ENCODE measurements at regions not wholly inside any gene's neighbourhood (a gene's known extent, or its start where the extent isn't known, plus 50 kb on each side); places are given as distances from the start of the nearest gene placed in this dataset.
"Not testable (repeated sequence)": the region's sequence is repeated elsewhere in the genome, so short reads cannot be mapped to it uniquely, and the experiment has no call there.

DNA sequence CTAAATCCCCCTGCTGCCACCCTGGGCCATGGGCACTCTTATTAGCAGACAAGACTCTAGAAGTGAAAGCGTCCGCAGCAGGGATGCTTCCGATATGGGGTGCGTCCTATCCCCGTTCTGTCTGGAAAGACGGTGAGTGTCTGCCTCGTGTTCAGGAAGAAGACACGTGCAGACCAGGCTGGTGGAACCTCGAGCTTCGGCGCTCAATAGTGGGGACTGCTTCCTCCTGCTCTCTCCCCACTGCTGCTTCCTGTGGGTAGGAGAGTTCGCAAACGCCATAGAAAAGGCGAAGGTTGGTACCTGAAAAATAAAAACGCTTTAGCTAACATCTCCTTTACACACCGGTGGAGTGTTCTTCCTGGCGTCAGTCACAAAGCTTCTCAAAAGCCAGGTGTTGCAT, 67.7 kb upstream of the LYZL2 start:
- not testable (repeated sequence) for DNase-seq (ENCODE audit: low spot score)

DNA sequence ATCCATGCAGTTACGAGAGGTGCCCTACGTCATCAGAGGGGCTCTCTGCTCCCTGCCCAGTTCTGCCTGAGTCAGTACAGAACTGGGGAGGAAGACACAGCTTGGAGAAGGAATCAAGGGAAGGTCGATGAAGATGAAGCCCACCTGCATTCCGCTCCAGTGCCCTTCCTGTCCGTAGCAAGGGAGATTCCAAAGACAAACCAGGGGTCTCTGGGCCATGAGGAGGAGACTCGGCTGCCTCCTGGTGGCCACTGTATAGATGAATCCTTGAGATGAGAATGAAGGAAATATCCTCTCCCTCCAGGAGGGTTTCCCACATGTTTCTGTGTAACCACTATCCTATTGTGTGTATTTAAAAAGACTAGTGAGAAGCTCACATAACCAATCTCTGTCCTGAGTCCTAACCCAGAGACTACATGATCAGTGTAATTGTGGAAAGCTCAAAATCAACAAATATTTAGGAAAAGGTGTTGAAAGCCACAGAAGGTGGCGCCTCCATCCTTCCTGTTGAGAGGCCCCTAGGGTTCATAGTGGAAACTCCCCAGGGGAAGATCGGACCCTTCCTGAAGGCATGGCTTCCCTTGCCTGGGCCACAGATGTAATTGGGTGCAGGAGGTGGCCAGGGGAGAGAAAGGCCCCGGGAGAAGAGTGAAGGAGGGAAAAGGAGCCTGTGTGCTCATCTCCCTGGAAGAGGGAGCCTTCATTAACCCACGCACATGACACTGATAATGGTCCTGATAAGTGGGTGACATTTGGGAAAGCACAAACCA, 67.0 kb upstream of the LYZL2 start:
- DNase-seq (ENCODE audit: low spot score) = not testable (repeated sequence)

DNA sequence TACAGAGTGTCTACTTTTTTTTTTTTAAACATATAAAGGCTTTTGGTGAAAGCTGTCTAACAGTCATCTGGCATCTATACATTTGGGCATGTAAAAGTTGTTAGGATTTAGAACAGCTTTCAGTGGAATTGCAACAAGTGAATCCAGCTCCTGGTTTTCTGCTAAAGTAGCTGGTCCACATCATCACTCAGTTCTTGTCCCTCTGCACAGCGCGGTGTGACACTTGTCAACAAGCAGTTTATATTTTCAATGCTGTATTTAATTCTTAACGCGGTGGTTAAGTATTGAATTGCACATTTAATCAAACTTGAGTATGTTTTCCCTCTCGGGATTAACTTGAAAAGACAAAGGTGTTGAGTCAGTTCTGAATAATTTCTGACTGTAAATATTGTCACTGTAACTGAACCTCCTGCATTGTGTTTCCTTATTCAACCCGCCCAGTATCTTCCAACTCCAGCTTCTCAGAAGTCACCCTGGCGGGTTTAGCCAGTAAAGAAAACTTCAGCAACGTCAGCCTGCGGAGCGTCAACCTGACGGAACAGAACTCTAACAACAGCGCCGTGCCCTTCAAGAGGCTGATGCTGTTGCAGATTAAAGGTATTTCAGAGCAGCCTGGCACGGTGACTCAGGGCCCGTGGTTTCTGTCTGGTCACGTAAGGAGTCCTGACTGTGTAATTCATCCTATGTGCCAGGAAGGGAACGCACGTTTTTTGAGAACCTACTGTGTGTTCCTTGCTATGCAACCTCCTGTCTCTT, 66.1 kb upstream of the LYZL2 start:
- not testable (repeated sequence) for DNase-seq (ENCODE audit: low spot score)

DNA sequence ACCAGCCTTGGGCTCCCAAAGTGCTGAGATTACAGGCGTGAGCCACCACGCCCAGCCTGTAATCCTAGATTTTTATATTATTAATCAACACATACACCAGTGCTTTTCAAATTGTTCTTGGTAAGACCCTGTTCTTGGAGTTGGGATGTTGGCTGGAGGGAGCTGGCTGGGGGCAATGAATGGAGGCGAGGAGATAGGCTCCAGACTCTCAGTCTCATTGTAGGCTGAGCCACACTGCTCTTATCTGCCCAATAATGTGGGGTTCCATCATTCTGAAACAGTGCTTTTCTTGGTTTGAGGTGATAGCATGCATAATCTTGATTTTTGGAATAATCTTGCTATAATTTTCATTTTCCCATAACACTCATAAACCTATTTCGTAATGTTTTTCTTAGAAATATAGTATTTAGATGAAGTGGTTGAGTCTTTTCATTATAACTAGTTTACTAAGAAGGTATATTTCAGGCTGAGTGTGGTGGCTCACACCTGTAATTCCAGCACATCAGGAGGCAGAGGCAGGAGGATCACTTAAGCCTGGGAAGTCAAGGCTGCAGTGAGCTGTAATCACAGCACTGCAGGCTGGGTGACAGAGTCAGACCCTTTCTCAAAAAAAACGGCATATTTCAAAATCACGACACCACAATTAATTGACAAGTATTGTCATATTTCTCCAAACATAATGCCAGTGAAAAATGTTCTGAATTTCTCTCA, 65.1 kb upstream of the LYZL2 start:
- no peak for DNase-seq (ENCODE audit: low spot score)

DNA sequence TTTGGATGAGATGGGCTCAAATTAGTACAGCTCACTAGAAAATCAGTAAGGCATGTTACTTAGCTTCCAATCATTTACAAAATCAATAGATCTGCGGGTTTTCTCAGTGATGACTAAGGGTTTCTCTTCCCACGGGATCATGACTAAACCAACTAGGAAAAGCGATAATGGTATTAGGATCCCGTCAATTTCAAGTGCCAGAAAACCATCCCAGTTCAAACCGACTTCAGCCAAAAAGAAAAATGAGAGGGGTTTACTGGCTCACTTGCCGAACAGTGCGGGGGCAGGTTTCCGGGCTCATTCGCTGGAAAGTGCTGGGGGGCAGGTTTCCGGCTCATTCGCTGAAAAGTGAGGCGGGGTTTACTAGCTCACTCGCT, 62.1 kb upstream of the LYZL2 start:
- DNase-seq (ENCODE audit: low spot score) = no peak

DNA sequence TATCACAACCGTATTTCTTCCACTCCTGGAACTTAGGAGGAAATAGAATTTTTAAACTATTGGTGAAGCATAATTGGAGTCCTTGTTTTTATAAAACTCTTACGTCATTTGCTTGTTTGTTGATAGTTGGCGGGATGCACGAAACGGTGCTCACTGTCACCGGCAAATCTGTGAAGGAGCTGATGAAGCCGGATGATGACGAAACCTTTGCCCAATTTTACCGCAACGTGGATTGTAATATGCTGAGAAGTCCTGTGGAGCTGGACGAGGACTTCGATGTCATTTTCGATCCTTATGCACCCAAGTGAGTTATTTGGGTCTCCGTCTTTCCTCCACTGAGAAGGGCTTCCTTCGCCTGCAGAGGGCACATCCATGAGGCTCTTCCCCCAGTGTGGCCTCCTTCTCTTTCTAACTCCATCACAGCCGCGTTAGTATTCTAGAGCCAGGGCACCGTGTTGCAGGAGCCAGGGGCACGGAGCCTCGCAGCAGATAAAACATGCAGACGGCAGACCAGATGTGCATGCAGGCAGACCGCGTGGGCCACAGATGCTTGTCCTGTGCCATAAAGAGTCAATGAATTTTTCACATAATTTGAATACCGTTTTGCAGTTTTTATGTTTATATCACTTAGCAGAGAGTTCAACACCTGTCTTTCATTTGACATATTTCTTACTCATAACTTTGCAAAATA, 61.5 kb upstream of the LYZL2 start:
- not testable (repeated sequence) for DNase-seq (ENCODE audit: low spot score)

DNA sequence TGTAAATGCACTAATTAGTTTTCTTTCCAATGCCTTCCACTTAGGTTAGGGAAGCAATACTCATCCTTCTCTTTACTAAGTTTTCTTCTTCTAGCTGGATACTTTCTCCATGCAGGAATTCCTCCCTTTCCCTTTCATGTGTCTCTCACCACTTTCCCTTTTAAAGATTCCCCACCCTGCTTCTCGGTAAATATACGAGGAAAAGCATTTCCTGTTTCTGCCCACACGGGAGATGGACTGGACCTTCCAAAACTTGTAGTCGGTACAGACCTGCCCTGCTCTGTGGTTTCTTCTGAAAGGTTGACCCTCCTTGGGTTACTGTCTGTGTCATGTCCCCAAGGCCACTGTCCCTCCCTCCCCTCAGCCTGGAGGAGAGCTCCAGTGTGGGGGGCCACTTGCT, 58.9 kb upstream of the LYZL2 start:
- DNase-seq (ENCODE audit: low spot score) = no peak

DNA sequence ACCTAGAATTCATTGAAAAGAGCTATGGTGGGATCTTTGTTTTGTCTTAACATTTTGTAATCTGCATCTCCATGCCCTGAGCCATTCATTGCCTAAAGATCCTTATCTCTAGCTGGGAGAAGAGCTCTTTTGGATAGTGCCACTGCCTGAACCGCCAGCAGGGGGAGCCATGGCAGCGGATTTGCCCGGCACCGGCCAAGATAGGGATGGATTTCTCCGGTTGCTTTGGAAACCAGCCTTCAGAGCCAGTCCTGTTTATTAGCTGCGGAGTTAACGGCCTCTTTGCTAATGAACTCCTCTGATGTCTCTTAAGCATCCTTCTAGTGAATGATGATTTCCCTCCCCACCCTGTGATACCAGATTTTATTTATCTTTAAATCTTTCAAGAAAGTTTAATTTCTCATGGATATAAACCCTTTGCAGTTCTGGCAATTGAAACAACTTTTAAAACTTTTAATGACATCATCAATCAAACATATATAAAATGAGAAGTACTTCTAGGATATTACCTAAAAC, 58.2 kb upstream of the LYZL2 start:
- peak; percentile 72 for DNase-seq (ENCODE audit: low spot score)

DNA sequence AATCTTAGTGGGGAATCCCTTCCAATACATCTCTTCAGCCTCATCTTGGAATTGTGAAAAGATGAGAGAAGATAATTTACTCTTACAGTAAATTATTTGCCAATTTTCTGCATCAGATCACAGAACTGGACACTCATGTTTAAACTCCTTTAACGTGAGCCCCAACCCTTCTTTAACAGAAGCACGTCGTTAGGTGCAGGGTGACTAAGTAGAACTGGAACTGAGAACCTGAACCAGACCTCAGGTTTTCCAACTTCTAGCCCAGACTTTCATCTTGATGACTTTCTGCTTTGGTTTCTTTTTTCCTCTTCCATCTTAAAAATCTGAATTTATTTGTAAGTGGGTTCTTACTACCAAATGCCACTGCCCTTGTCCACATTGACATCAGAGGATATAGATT, 57.2 kb upstream of the LYZL2 start:
- no peak for DNase-seq (ENCODE audit: low spot score)

DNA sequence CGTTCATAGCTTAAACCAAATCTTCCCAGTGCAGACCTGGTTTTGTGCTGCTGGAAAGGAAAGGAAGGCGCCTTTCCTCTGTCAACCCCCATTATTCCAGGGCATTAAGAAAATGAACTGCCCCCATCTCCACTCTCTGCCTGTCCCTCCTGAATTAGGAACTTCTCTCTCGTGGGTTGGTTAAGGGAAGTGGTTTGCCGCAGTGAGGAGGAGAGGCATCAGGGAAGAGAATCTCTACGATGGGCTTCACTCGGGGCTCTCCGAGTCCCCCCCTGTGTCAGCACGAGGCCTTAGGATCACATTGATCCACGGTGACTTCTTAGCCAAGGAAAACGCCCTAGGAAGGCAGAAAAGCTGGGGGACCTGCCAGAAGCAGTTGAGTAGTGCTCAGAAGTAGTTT, 53.9 kb upstream of the LYZL2 start:
- no peak for DNase-seq (ENCODE audit: low spot score)

DNA sequence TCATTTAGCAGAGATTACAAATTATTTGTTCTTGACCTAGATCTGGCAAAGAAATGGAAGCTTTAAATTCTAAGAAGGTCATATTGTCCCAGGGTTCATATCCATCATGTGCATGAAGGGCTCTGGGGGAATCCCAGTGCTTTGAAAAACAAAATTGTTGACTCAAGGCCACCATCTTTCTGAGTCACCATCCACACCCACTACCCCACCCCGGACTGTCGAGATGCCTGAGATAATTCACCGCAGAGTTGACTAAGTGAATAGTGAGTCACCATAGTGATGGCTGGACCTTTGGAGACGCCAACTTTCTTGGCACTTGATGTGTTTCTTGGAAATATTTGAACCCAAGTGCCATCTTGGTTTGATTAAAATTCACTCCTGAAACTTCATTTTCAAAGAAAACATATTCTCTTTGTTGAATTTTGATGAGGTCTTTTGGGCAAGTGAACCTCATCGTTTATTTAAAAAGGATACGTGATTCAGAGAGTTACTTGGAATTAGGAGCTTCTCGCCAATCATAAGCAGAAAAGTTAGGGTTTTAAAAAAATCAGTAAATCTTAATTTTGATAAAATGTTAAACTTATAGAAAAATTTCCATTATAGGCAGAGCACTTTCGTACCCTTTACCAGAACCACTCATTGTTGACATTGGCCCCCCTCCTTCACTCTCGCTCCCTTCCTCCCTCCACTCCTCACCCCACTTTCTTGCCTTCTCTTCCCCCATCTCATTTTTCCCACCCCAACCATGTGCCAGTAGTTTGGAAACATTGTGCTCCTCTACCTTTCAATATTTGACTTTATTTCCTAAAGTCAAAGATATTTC, 53.0 kb upstream of the LYZL2 start:
- not testable (repeated sequence) for DNase-seq (ENCODE audit: low spot score)

DNA sequence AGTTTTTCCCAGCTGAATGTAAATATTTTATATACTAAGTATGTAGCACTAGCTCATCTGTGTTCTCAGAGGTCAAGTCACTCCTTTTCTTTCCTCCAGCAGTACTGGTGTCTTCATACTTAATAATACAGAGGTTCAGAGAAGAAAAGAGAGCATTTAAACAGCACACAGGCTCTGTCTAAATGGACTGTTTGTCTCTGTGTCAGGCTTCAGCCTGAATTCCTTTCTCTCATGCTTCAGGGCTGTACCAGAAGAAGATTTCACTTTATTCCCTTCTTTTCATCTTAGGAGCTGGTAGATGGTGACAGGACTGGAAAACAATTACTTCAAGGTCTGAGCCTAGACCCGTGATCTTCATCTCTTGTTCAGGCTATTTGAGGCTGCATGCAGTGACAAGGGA, 51.4 kb upstream of the LYZL2 start:
- DNase-seq (ENCODE audit: low spot score) = no peak

All from HuH-7 (cell line).